ENCODE measurements at regions not wholly inside any gene's neighbourhood (a gene's known extent, or its start where the extent isn't known, plus 50 kb on each side); places are given as distances from the start of the nearest gene placed in this dataset.

DNA sequence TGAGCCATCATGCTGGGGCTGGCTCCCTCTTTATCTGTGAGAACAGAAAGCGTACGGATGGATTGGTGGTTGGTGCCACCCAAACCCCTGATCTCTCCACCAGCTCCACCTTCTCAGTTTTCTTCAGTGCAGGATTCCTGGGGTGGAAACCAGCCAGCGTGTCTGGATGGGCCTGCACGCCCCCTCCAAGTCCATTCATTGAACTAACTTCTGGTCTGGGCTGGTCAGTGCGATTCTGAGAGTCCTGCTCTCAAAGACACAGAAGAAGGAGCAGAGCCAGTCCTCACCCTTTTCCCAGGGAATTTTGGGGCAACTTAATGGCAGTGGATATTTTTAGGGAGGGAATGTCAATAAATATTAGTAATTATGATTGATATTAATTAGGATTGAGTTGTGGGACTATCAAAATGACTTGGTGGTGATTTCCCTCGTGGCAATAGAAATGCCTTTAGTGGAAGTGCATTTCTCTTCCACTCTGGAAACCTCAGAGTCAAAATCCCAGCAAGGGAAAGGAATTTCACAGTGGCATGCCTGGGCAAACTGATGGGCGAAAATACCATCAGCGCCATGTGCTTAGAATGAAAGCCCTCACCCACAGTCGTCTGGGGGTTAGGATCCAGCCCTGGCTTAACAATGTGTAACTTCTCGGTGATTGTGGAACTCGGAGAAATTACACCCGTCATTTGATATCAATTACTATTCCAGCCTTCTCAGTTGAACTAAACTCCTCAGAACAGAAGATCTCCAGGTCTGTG is 69.3 kb upstream of the EEPD1 start:
- H3K27me3 ChIP-seq (ENCODE audit: insufficient read depth, low read length): no peaks in the 10 kb centered on the region
- H2BK5ac ChIP-seq (ENCODE audit: insufficient read length, low read length): no peak overlapping the region
- no peak overlapping the region for H3K27ac ChIP-seq (ENCODE audit: insufficient read length, low read depth, low read length)
- H2BK120ac ChIP-seq (ENCODE audit: low read depth, low read length, poor library complexity, severe bottlenecking): no peak overlapping the region
- no peak overlapping the region for H3K23ac ChIP-seq (ENCODE audit: insufficient read length, low read depth, low read length)
- Mint-ChIP-seq H3K9me3 (peaks cover 7 to 11% of the 10 kb centered on the region in 2 experiments), H3K4me1 (peaks cover 9 to 16% of the 10 kb centered on the region in 2 experiments), H3K36me3 (ENCODE audit: insufficient read depth in 1 of 3, low read depth in 3 of 3) (peaks cover 4 to 11% (median 7%) of the 10 kb centered on the region in 3 experiments; a peak in 4 of 7 replicates), H3K27me3 (ENCODE audit: low read depth) (peaks cover 20% of the 10 kb centered on the region), H3K27ac (no peak overlapping the region), H3K4me3 (no peak overlapping the region)
- H3K9me3 ChIP-seq (ENCODE audit: control insufficient read depth, low read depth, low read length): no peaks in the 10 kb centered on the region
- no peak overlapping the region for H3K18ac ChIP-seq (ENCODE audit: insufficient read length, low read depth, low read length)
- H3K4ac ChIP-seq (ENCODE audit: low read depth, low read length): no peak overlapping the region
- H4K20me1 ChIP-seq (ENCODE audit: control insufficient read depth, insufficient read depth, insufficient read length): no peaks in the 10 kb centered on the region
- H3K79me2 ChIP-seq (ENCODE audit: insufficient read depth, low read length): no peaks in the 10 kb centered on the region
- no peak overlapping the region for H4K5ac ChIP-seq (ENCODE audit: insufficient read length, low read depth, low read length)
- H4K8ac ChIP-seq (replicated peaks; ENCODE audit: insufficient read length, low read depth, low read length): no peak overlapping the region
- H4K91ac ChIP-seq (ENCODE audit: insufficient read length, low read depth, low read length): no peak overlapping the region
- no peak overlapping the region for H2AFZ ChIP-seq (ENCODE audit: low read length)
- no peak overlapping the region for H2AK5ac ChIP-seq (ENCODE audit: insufficient read length, low read length)
- no peak overlapping the region for H2BK15ac ChIP-seq (ENCODE audit: low read depth, low read length)
- H3K4me2 ChIP-seq (ENCODE audit: insufficient read depth, insufficient read length, low read length): no peak overlapping the region
- no peak overlapping the region for H3K9ac ChIP-seq (ENCODE audit: extremely low read depth, insufficient read length, low read length)
- no peak overlapping the region for H3K14ac ChIP-seq (ENCODE audit: insufficient read depth, low read length)
- no peaks in the 10 kb centered on the region for H3K4me1 ChIP-seq (ENCODE audit: insufficient read depth, low read length)
- no peak for DNase-seq
- H3K56ac ChIP-seq (ENCODE audit: insufficient read length, low read depth, low read length): no peak overlapping the region
- no peak overlapping the region for H2BK20ac ChIP-seq (ENCODE audit: low read depth, low read length, poor library complexity, severe bottlenecking)
- no peaks in the 10 kb centered on the region for H3K79me1 ChIP-seq (ENCODE audit: insufficient read depth, low read depth, low read length, poor library complexity, severe bottlenecking)
- no peak overlapping the region for H3T11ph ChIP-seq (ENCODE audit: low read length)
- no peak overlapping the region for H2BK12ac ChIP-seq (ENCODE audit: insufficient read length, low read depth, low read length)
- no peaks in the 10 kb centered on the region for H3K23me2 ChIP-seq (ENCODE audit: insufficient read length, low read depth, low read length, poor library complexity, severe bottlenecking)
- TF ChIP-seq, protein P1, sequence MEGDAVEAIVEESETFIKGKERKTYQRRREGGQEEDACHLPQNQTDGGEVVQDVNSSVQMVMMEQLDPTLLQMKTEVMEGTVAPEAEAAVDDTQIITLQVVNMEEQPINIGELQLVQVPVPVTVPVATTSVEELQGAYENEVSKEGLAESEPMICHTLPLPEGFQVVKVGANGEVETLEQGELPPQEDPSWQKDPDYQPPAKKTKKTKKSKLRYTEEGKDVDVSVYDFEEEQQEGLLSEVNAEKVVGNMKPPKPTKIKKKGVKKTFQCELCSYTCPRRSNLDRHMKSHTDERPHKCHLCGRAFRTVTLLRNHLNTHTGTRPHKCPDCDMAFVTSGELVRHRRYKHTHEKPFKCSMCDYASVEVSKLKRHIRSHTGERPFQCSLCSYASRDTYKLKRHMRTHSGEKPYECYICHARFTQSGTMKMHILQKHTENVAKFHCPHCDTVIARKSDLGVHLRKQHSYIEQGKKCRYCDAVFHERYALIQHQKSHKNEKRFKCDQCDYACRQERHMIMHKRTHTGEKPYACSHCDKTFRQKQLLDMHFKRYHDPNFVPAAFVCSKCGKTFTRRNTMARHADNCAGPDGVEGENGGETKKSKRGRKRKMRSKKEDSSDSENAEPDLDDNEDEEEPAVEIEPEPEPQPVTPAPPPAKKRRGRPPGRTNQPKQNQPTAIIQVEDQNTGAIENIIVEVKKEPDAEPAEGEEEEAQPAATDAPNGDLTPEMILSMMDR (conservative IDR thresholded peaks at IDR 0.05): no peak
- no CpG with 5 or more reads among the region's 12 CpGs for WGBS (ENCODE audit: extremely low coverage, insufficient read length, low lambda C conversion rate)
